AG04449 (cell line): ENCODE measurements at regions not wholly inside any gene's neighbourhood (a gene's known extent, or its start where the extent isn't known, plus 50 kb on each side); places are given as distances from the start of the nearest gene placed in this dataset.
"Not testable (repeated sequence)": the region's sequence is repeated elsewhere in the genome, so short reads cannot be mapped to it uniquely, and the experiment has no call there.

Experiments used
- CTCF ChIA-PET: fragments of 350-600 bp; formaldehyde crosslinking; extraction: SDS; loops from one replicate; lab custom pipeline; 2021; ENCODE audit warnings: antibody characterized with exemption; lab: Yijun Ruan, JAX
- POLR2A ChIA-PET: fragments of 400-600, 350-600 bp; formaldehyde crosslinking; extraction: SDS; loops from one replicate; lab custom pipeline; 2020; ENCODE audit warnings: antibody characterized with exemption, inconsistent platforms; lab: Yijun Ruan, JAX
- DNase-seq: peaks from one replicate; pipeline ENCODE4 v3.0.0-alpha.2; 2010; ENCODE audit warnings: low read depth, low spot score
- H3K4me3 ChIP-seq: 2 replicates; pipeline ENCODE4 v1.5.1; 2011; ENCODE audit warnings: low read depth, mild to moderate bottlenecking, control low read depth, low read length
- TF ChIP-seq, protein P1 (sequence below): IDR thresholded peaks from one replicate; pipeline ENCODE4 v1.5.1; 2011; ENCODE audit warnings: mild to moderate bottlenecking, moderate library complexity, low read length, control low read depth, inconsistent platforms; ENCODE audit not compliant: insufficient read depth; ENCODE audit errors: missing control alignments

DNA sequence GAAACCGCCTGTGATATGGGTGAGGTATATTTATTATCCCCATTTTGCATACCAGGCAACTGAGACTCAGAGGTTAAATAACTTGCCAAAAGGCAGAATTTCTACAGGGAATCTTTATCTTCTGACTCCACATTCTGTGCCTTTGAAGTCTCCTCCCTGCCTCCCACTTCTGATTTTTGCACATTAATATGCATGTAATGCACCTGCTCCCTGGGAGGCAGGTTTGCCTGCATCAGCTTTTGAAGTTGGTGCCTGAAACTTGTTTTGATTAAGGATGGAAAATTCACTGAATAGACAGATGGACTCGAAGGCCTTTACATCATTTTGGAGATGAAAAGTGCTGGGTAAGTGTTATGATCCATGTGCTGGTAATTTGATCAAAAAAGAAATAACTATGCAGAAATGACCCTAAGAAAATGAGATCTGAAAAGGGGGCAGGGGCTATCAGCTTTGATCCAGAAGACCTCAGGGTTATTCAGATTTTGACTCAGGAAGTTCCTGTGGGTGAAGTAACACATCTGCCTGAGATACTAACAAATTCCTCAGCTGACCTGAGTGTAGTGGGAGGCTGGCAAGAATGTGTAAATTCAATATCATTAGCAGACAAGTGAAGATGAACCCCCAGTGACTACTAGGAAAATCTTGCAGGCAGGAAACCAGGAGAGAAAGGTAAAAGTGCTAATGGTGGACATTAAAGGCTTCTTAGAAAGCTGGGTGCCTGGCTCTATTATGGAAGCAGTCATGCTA, 167.5 kb upstream of the BOD1L1 start:
- DNase-seq, result no peak
- no peak overlapping the region for H3K4me3 ChIP-seq
- ChIA-PET CTCF (interaction anchor here (1.7 kb wide), 1 partner anchor 141 kb away, joined by 6 read pairs; no protein-coding TSS in a partner anchor), POLR2A (no interaction called here)
- TF ChIP-seq, protein P1, sequence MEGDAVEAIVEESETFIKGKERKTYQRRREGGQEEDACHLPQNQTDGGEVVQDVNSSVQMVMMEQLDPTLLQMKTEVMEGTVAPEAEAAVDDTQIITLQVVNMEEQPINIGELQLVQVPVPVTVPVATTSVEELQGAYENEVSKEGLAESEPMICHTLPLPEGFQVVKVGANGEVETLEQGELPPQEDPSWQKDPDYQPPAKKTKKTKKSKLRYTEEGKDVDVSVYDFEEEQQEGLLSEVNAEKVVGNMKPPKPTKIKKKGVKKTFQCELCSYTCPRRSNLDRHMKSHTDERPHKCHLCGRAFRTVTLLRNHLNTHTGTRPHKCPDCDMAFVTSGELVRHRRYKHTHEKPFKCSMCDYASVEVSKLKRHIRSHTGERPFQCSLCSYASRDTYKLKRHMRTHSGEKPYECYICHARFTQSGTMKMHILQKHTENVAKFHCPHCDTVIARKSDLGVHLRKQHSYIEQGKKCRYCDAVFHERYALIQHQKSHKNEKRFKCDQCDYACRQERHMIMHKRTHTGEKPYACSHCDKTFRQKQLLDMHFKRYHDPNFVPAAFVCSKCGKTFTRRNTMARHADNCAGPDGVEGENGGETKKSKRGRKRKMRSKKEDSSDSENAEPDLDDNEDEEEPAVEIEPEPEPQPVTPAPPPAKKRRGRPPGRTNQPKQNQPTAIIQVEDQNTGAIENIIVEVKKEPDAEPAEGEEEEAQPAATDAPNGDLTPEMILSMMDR, result no peak

DNA sequence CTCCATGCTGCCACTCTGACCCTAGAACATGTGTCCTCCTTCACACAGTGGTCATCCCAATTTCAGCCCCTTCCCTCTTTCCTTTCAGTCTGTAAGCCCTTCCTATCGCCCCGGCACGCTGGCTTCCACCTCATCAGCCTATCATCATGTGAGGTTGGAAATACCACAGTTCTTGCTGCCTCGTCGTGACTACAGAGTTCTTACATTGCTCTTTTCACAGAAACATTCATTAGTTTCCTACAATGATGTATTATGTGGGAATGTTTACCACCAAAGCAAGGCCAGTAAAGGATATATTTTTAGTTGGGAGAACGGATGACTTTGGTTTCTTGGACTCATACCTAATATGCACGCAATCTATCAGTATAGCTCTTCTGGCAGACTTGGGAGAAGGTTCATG, 169.5 kb upstream of the BOD1L1 start:
- DNase-seq, result no peak
- no peak overlapping the region for H3K4me3 ChIP-seq
- CTCF ChIA-PET, result no interaction called here
- POLR2A ChIA-PET, result no interaction called here
- TF ChIP-seq, protein P1, result no peak

DNA sequence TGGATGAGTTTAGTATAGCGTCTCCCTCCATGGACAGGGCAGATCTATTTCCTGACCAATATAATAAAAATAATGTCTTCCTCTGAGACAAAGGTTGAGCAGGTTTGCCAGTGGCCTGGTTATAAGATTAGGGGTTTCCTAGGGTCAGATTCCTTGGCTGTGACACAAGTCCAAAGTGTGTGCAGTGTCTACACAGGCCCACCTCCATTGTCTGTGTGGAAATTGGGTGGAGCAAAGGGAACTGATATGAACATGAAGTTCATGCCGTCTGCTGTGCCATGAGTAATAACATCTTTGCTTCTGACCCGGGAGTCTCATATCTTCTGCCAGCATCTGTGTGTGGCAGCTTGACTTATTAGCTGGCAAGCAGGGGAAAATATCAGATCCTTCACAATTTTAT, 187.7 kb upstream of the BOD1L1 start:
- ChIA-PET CTCF (interaction anchor here (1.0 kb wide), 1 partner anchor 44 kb away, joined by 3 read pairs; no protein-coding TSS in a partner anchor), POLR2A (no interaction called here)
- TF ChIP-seq, protein P1, result no peak
- no peak for DNase-seq
- no peak overlapping the region for H3K4me3 ChIP-seq

DNA sequence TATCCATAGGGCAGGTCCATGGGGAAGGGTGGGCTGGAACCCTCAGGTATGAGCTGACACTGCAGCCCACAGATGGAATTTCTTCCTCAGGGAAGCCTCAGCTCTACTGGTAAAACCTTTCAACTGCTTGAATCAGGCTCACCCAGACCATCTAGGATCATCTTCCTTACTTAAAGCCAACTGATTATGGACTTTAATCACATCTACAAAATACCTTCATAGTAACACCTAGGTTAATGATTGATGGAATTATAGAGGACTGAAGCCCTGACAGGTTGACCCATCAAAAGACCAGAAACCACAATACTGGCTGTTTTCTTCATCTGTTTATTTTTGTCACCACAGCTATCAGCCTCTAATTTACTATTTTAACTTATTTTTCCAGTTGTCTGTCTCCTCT, 188.9 kb upstream of the BOD1L1 start:
- DNase-seq, result no peak
- TF ChIP-seq, protein P1, result no peak
- ChIA-PET CTCF (no interaction called here), POLR2A (no interaction called here)
- no peak overlapping the region for H3K4me3 ChIP-seq

DNA sequence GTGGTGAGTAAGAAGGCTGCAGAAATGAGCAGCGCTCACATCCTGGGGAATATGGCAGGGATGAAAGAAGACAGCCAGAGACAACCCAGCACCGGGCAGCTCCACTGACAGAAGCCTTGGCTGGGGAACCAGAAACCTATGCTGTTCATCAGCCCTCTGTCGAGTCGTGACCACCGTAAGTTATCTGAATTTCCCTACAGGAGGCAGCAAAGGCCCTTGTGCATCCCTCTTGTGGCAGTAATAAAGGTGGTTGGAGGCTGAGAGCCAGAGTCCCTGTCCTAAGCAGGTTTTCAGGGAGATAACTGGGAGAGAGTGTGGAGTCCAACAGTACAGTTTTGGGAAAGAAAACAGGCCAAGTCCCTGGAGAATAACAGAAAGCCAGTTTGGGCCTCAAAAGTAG, 194.0 kb upstream of the BOD1L1 start:
- H3K4me3 ChIP-seq, result no peak overlapping the region
- ChIA-PET POLR2A (no interaction called here), CTCF (no interaction called here)
- DNase-seq, result no peak
- TF ChIP-seq, protein P1, result no peak

DNA sequence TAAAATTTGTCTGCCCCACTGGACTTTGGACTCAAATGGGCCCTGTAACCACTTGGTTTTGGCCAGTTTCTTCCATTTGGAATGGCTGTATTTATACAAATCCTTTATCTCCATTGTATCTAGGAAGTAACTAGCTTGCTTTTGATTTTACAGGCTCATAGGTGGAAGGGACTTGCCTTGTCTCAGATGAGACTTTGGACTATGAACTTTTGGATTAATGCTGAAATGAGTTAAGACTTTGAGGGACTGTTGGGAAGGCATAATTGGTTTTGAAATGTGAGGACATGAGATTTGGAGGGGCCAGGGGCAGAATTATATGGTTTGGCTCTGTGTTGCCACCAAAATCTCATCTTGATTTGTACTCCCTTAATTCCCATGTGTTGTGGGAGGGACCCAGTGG, 198.3 kb upstream of the BOD1L1 start:
- DNase-seq, H3K4me3 ChIP-seq, CTCF ChIA-PET, POLR2A ChIA-PET: not testable (repeated sequence)
